Mesenchymal stem cell (in vitro differentiated cells and primary cell): ENCODE measurements at regions not wholly inside any gene's neighbourhood (a gene's known extent, or its start where the extent isn't known, plus 50 kb on each side); places are given as distances from the start of the nearest gene placed in this dataset.

Experiments used
- DNase-seq: peaks from one replicate; pipeline ENCODE4 v3.0.0-alpha.2; 2013
- H2AFZ ChIP-seq: one replicate; pipeline ENCODE4 v1.6.1; 2013; ENCODE audit warnings: low read depth, mild to moderate bottlenecking, control low read depth, inconsistent platforms, low read length, moderate library complexity
- H2AK5ac ChIP-seq: 2 replicates; pipeline ENCODE4 v1.6.1; 2013; ENCODE audit warnings: low read length, moderate library complexity, mild to moderate bottlenecking, inconsistent platforms; ENCODE audit not compliant: severe bottlenecking
- H2BK120ac ChIP-seq: one replicate; pipeline ENCODE4 v1.6.1; 2013; ENCODE audit warnings: low read depth, mild to moderate bottlenecking, inconsistent platforms, low read length, moderate library complexity
- H2BK12ac ChIP-seq, 2 experiments: one replicate each; pipeline ENCODE4 v1.6.1; 2013; ENCODE audit warnings: inconsistent platforms in 2 of 2, low read length in 2 of 2, mild to moderate bottlenecking in 2 of 2, moderate library complexity in 2 of 2, control low read depth in 1 of 2
- H2BK15ac ChIP-seq: one replicate; pipeline ENCODE4 v1.6.1; 2013; ENCODE audit warnings: mild to moderate bottlenecking, low read depth, inconsistent platforms; ENCODE audit not compliant: poor library complexity, severe bottlenecking
- H2BK5ac ChIP-seq: 2 replicates; pipeline ENCODE4 v1.6.1; 2013; ENCODE audit warnings: low read depth, mild to moderate bottlenecking, low read length, control low read depth, inconsistent platforms; ENCODE audit not compliant: poor library complexity, severe bottlenecking
- H3K14ac ChIP-seq, 2 experiments: one replicate each; pipeline ENCODE4 v1.6.1; 2013; ENCODE audit warnings: inconsistent platforms in 2 of 2, low read length in 2 of 2, control low read depth in 1 of 2, mild to moderate bottlenecking in 1 of 2, moderate library complexity in 1 of 2
- H3K18ac ChIP-seq, 2 experiments: one replicate each; pipeline ENCODE4 v1.6.1; 2013; ENCODE audit warnings: inconsistent platforms in 2 of 2, low read length in 2 of 2, control low read depth in 1 of 2, low read depth in 1 of 2, mild to moderate bottlenecking in 1 of 2
- H3K23ac ChIP-seq, 2 experiments: one replicate each; pipeline ENCODE4 v1.6.1; 2013; ENCODE audit warnings: inconsistent platforms in 2 of 2, low read length in 2 of 2, mild to moderate bottlenecking in 2 of 2, moderate library complexity in 2 of 2, control low read depth in 1 of 2
- H3K27ac ChIP-seq: 2 replicates; pipeline ENCODE4 v1.5.1; 2013; ENCODE audit warnings: mild to moderate bottlenecking, moderate library complexity, low read length, control low read depth, inconsistent platforms; ENCODE audit not compliant: poor library complexity, severe bottlenecking
- H3K27me3 ChIP-seq, 2 experiments: 2 replicates each; pipeline versions ENCODE4 v1.6.1 to v1.7.0; 2013; ENCODE audit warnings: low read length in 2 of 2, mild to moderate bottlenecking in 2 of 2, moderate library complexity in 2 of 2, control low read depth in 1 of 2, inconsistent platforms in 1 of 2; ENCODE audit not compliant: control insufficient read depth in 1 of 2, insufficient read depth in 1 of 2
- H3K36me3 ChIP-seq, 2 experiments: 2 replicates each; pipeline versions ENCODE4 v1.6.1 to v1.7.0; 2013; ENCODE audit warnings: low read length in 2 of 2, control low read depth in 1 of 2, inconsistent platforms in 1 of 2, low read depth in 1 of 2, mild to moderate bottlenecking in 1 of 2; ENCODE audit not compliant: insufficient read depth in 2 of 2, control insufficient read depth in 1 of 2
- H3K4ac ChIP-seq, 2 experiments: one replicate each; pipeline ENCODE4 v1.6.1; 2013; ENCODE audit warnings: inconsistent platforms in 2 of 2, low read length in 2 of 2, mild to moderate bottlenecking in 2 of 2, moderate library complexity in 2 of 2, control low read depth in 1 of 2, low read depth in 1 of 2
- H3K4me1 ChIP-seq: 2 replicates; pipeline ENCODE4 v1.6.1; 2013; ENCODE audit warnings: low read depth, low read length, control low read depth; ENCODE audit not compliant: control insufficient read depth, insufficient read depth
- H3K4me2 ChIP-seq: 2 replicates; pipeline ENCODE4 v1.6.1; 2013; ENCODE audit warnings: low read length, mild to moderate bottlenecking, inconsistent platforms; ENCODE audit not compliant: poor library complexity, severe bottlenecking
- H3K4me3 ChIP-seq, 2 experiments: 2 replicates each; pipeline versions ENCODE4 v1.5.1 to v1.7.0; 2013; ENCODE audit warnings: low read length in 2 of 2, mild to moderate bottlenecking in 2 of 2, control low read depth in 1 of 2, low read depth in 1 of 2; ENCODE audit not compliant: insufficient read depth in 1 of 2
- H3K79me1 ChIP-seq: replicated peaks from 2 replicates; pipeline ENCODE4 v1.6.1; 2013; ENCODE audit warnings: mild to moderate bottlenecking, control low read depth, low read length, inconsistent platforms; ENCODE audit not compliant: poor library complexity, severe bottlenecking
- H3K9ac ChIP-seq: 2 replicates; pipeline ENCODE4 v1.7.0; 2013; ENCODE audit warnings: mild to moderate bottlenecking, low read length, moderate library complexity
- H3K9me3 ChIP-seq: 2 replicates; pipeline ENCODE4 v1.7.0; 2013; ENCODE audit warnings: mild to moderate bottlenecking, low read length; ENCODE audit not compliant: control insufficient read depth
- H4K8ac ChIP-seq: one replicate; pipeline ENCODE4 v1.6.1; 2013; ENCODE audit warnings: inconsistent platforms, mild to moderate bottlenecking, low read length, moderate library complexity
- H4K91ac ChIP-seq: one replicate; pipeline ENCODE4 v1.6.1; 2013; ENCODE audit warnings: mild to moderate bottlenecking, low read length, inconsistent platforms
- WGBS: methylation state at CpG from one replicate; pipeline ENCODE4 v1.1.7; 2013; ENCODE audit warnings: mixed read lengths; 5-methylcytosine and 5-hydroxymethylcytosine counted together

DNA sequence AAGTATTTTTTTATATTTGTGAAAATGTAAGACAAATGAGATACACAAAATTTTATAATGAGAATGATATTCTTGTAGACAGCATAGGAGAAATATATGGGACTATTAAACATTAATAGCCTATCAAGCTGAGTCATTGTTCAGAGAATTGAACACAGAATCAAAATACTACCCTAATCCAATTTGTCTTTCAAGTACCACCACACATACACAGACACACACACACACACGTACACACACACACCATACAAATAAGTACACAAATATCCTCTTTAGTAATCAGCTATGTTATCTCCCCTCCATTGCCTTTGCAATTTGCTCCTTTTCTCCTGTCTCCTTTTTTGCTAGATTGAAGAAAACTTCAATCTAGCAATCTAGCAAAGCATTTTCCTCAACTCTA lies 499.3 kb downstream of the FOXG1 start:
- Histone ChIP-seq H3K4me2 (no peak overlapping the region), H3K4me3 (no peak overlapping the region), H3K4me1 (no peaks in the 10 kb centered on the region)

DNA sequence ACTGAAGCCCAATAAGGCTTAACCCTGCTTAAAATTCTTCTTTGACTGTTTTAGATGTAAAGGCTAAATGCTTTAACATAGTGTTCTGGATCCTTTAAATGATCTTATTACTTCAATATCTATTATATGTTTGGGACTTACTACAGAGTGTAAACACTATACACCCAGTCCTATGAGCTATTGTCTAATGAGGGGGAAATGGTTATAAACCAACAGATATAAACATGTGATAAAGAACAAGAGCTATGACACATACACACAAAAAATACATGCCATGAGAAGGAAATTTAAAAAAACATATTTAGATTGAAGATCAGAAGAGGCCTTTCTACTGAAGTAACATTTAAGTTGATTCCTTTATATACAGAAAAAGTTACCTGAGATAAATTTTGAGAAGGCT lies 505.1 kb downstream of the FOXG1 start:
- no peak overlapping the region for H2BK120ac ChIP-seq

More for the DNA sequence above, 499.3 kb downstream of the FOXG1 start:
- no peak overlapping the region for H3K4ac ChIP-seq
- no peak overlapping the region for H3K18ac ChIP-seq
- no peak overlapping the region for H2AFZ ChIP-seq
- H3K27me3 ChIP-seq, result no peaks in the 10 kb centered on the region
- no peak overlapping the region for H2BK15ac ChIP-seq
- no peak overlapping the region for H2AK5ac ChIP-seq
- H3K9me3 ChIP-seq, result no peaks in the 10 kb centered on the region
- WGBS, result 75% methylated on average over 1 of the region's 1 CpG
- no peak overlapping the region for H4K91ac ChIP-seq
- no peak overlapping the region for H3K23ac ChIP-seq
- H2BK12ac ChIP-seq, result no peak overlapping the region
- no peak overlapping the region for H2BK5ac ChIP-seq
- no peak for DNase-seq
- no peak overlapping the region for H2BK120ac ChIP-seq
- no peak overlapping the region for H3K9ac ChIP-seq
- no peak overlapping the region for H4K8ac ChIP-seq
- H3K14ac ChIP-seq, result no peak overlapping the region
- H3K79me1 ChIP-seq, result no peaks in the 10 kb centered on the region
- no peak overlapping the region for H3K27ac ChIP-seq
- no peaks in the 10 kb centered on the region for H3K36me3 ChIP-seq

DNA sequence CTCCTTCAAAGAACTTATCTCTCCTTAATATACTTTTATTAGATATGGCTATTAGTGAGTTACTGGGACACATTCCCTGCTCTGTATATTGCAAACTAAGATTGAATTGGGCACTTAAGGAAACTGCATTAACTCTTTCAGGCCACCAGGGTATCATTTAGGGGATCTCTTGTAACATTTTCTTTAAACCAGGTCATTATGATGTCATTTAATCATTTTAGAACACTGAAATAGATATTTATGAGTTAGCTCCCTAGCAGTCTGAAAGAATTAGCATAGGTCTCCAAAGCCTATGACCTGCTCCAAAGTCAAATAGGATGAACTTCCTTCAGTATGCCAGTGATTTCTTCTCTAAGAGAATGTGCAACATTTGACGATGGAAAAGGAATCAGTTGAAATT lies 506.9 kb downstream of the FOXG1 start:
- Histone ChIP-seq H3K9ac (no peak overlapping the region), H3K4me3 (no peak overlapping the region), H2BK15ac (no peak overlapping the region), H3K27ac (no peak overlapping the region), H3K4me2 (no peak overlapping the region), H2BK12ac (no peak overlapping the region), H4K8ac (no peak overlapping the region), H3K79me1 (no peaks in the 10 kb centered on the region), H2BK5ac (no peak overlapping the region), H3K27me3 (no peaks in the 10 kb centered on the region), H3K9me3 (no peaks in the 10 kb centered on the region), H3K36me3 (no peaks in the 10 kb centered on the region), H2AK5ac (no peak overlapping the region), H3K4ac (no peak overlapping the region), H2AFZ (no peak overlapping the region), H3K23ac (no peak overlapping the region), H3K14ac (no peak overlapping the region), H2BK120ac (no peak overlapping the region), H3K4me1 (no peaks in the 10 kb centered on the region), H4K91ac (no peak overlapping the region), H3K18ac (no peak overlapping the region)
- WGBS, result 100% methylated on average over 1 of the region's 1 CpG
- no peak for DNase-seq

More for the DNA sequence above, 505.1 kb downstream of the FOXG1 start:
- Histone ChIP-seq H2AFZ (no peak overlapping the region), H3K36me3 (no peaks in the 10 kb centered on the region), H2BK15ac (no peak overlapping the region), H4K8ac (no peak overlapping the region), H3K4me3 (no peak overlapping the region), H3K9me3 (no peaks in the 10 kb centered on the region), H3K14ac (no peak overlapping the region), H3K9ac (no peak overlapping the region), H2BK12ac (no peak overlapping the region), H3K23ac (no peak overlapping the region), H3K4me2 (no peak overlapping the region), H2AK5ac (no peak overlapping the region), H3K27ac (no peak overlapping the region), H3K4ac (no peak overlapping the region), H4K91ac (no peak overlapping the region), H3K4me1 (no peaks in the 10 kb centered on the region), H2BK5ac (no peak overlapping the region), H3K18ac (no peak overlapping the region), H3K27me3 (no peaks in the 10 kb centered on the region), H3K79me1 (no peaks in the 10 kb centered on the region)
- DNase-seq, result no peak

GRCh38 chr14:29274890-29275596 lies 508.5 kb downstream of the FOXG1 start:
- Histone ChIP-seq H2BK12ac (no peak overlapping the region), H3K36me3 (no peaks in the 10 kb centered on the region), H3K4ac (no peak overlapping the region), H3K27me3 (no peaks in the 10 kb centered on the region), H4K8ac (no peak overlapping the region), H3K79me1 (no peaks in the 10 kb centered on the region), H3K4me3 (no peak overlapping the region), H3K9ac (no peak overlapping the region), H2AK5ac (no peak overlapping the region), H4K91ac (no peak overlapping the region), H2BK5ac (no peak overlapping the region), H3K23ac (no peak overlapping the region), H3K14ac (no peak overlapping the region), H2BK15ac (no peak overlapping the region), H3K4me1 (no peaks in the 10 kb centered on the region), H3K4me2 (no peak overlapping the region), H2BK120ac (no peak overlapping the region), H3K9me3 (no peaks in the 10 kb centered on the region), H3K27ac (no peak overlapping the region), H2AFZ (no peak overlapping the region), H3K18ac (no peak overlapping the region)
- WGBS, result 76% methylated on average over 6 of the region's 10 CpGs
- no peak for DNase-seq
